Panc1 (cell line): ENCODE measurements at regions not wholly inside any gene's neighbourhood (a gene's known extent, or its start where the extent isn't known, plus 50 kb on each side); places are given as distances from the start of the nearest gene placed in this dataset.

Experiments
- ATAC-seq: fragments of 200-7000 bp; cut with Tn5 transposase; 2 replicates; pipeline ENCODE4 v1.9.1; 2020; ENCODE audit warnings: mild to moderate bottlenecking, moderate library complexity
- BruUV-seq: library from RNA; stranded (reverse); fragments of 400-500 nt; replicated peaks from 2 replicates; lab custom pipeline; 2021; lab: Mats Ljungman, UMichigan
- CTCF ChIA-PET: fragments of 300-600 bp; sonication (Branson Sonifier 250); formaldehyde crosslinking; loops from one replicate; lab custom pipeline; 2022; ENCODE audit warnings: antibody characterized with exemption; lab: Charles Lee
- POLR2A ChIA-PET: fragments of 300-600 bp; sonication (Branson Sonifier 250); formaldehyde crosslinking; loops from one replicate; lab custom pipeline; 2022; ENCODE audit warnings: antibody characterized with exemption; lab: Charles Lee
- DNase-seq: peaks from one replicate; pipeline ENCODE4 v3.0.0-alpha.2; 2010; ENCODE audit warnings: low read depth, low spot score
- H3K27ac ChIP-seq: 2 replicates; pipeline ENCODE4 v1.5.1; 2011; ENCODE audit warnings: mild to moderate bottlenecking, low read length, inconsistent platforms
- H3K27me3 ChIP-seq: fragments of 200-500 bp; sonication (Bioruptor generic); 2 replicates; pipeline ENCODE4 v1.6.0; 2014; ENCODE audit warnings: low read length, inconsistent platforms; ENCODE audit not compliant: control insufficient read depth, insufficient read depth
- H3K36me3 ChIP-seq: fragments of 200-500 bp; sonication (Bioruptor generic); 2 replicates; pipeline ENCODE4 v1.5.1; 2014; ENCODE audit warnings: inconsistent platforms, mild to moderate bottlenecking, low read length, moderate library complexity; ENCODE audit not compliant: control insufficient read depth, insufficient read depth
- H3K4me1 ChIP-seq: 2 replicates; pipeline ENCODE4 v1.5.1; 2011; ENCODE audit warnings: inconsistent platforms, mild to moderate bottlenecking, low read length, moderate library complexity; ENCODE audit not compliant: control insufficient read depth, insufficient read depth
- H3K4me3 ChIP-seq, 2 experiments: 2 replicates each; pipeline ENCODE4 v1.5.1; 2011 to 2012; ENCODE audit warnings: low read depth in 2 of 2, low read length in 2 of 2, mild to moderate bottlenecking in 2 of 2, inconsistent platforms in 1 of 2, moderate library complexity in 1 of 2
- H3K9me3 ChIP-seq: fragments of 200-500 bp; sonication (Bioruptor generic); 2 replicates; pipeline ENCODE4 v1.5.1; 2014; ENCODE audit warnings: low read depth, mild to moderate bottlenecking, inconsistent platforms, low read length, moderate library complexity; ENCODE audit not compliant: control insufficient read depth, insufficient read depth
- POLR2AphosphoS5 ChIP-seq: IDR thresholded peaks from 2 replicates; pipeline ENCODE4 v1.6.1; 2012; ENCODE audit warnings: mild to moderate bottlenecking, low read depth, low read length, moderate library complexity
- SIN3A ChIP-seq: IDR thresholded peaks from 2 replicates; pipeline ENCODE4 v1.6.1; 2012; ENCODE audit warnings: low read depth, mild to moderate bottlenecking, low read length, moderate library complexity, borderline replicate concordance; ENCODE audit not compliant: insufficient read depth
- TCF7L2 ChIP-seq: IDR thresholded peaks from 2 replicates; pipeline ENCODE4 v1.6.1; 2011; ENCODE audit warnings: mild to moderate bottlenecking, low read depth, low read length, inconsistent platforms
- in situ Hi-C: cut with HindIII; loops from 2 replicates; pipeline ENCODE4 v1.10.0; 2016; ENCODE audit warnings: low sequenced_read_pairs, low pct_unique_long_range_greater_than_20kb
- intact Hi-C: fragments of 100-400 bp; cut with micrococcal nuclease; formaldehyde crosslinking; loops from one replicate; pipeline ENCODE4 v1.10.0; 2022; ENCODE audit not compliant: unreplicated experiment
- TF ChIP-seq, protein P1 (sequence below), 2 experiments: IDR thresholded peaks; 2 replicates each; pipeline ENCODE4 v1.6.1; 2011 to 2012; ENCODE audit warnings: low read depth in 2 of 2, control low read depth in 1 of 2, low read length in 1 of 2, mild to moderate bottlenecking in 1 of 2, moderate library complexity in 1 of 2; ENCODE audit not compliant: insufficient read depth in 1 of 2
- TF ChIP-seq, protein P2 (sequence below): fragments of 450-650 bp; IDR thresholded peaks from 2 replicates; pipeline ENCODE4 v1.5.1; 2017; ENCODE audit warnings: mild to moderate bottlenecking

GRCh38 chr5:60355181-60355580 is 344.8 kb downstream of the DEPDC1B start:
- H3K27ac ChIP-seq: no peak overlapping the region
- ChIA-PET POLR2A (no interaction called here), CTCF (no interaction called here)
- ATAC-seq: no peak
- TF ChIP-seq TCF7L2: no peak
- TF ChIP-seq, protein P1, sequence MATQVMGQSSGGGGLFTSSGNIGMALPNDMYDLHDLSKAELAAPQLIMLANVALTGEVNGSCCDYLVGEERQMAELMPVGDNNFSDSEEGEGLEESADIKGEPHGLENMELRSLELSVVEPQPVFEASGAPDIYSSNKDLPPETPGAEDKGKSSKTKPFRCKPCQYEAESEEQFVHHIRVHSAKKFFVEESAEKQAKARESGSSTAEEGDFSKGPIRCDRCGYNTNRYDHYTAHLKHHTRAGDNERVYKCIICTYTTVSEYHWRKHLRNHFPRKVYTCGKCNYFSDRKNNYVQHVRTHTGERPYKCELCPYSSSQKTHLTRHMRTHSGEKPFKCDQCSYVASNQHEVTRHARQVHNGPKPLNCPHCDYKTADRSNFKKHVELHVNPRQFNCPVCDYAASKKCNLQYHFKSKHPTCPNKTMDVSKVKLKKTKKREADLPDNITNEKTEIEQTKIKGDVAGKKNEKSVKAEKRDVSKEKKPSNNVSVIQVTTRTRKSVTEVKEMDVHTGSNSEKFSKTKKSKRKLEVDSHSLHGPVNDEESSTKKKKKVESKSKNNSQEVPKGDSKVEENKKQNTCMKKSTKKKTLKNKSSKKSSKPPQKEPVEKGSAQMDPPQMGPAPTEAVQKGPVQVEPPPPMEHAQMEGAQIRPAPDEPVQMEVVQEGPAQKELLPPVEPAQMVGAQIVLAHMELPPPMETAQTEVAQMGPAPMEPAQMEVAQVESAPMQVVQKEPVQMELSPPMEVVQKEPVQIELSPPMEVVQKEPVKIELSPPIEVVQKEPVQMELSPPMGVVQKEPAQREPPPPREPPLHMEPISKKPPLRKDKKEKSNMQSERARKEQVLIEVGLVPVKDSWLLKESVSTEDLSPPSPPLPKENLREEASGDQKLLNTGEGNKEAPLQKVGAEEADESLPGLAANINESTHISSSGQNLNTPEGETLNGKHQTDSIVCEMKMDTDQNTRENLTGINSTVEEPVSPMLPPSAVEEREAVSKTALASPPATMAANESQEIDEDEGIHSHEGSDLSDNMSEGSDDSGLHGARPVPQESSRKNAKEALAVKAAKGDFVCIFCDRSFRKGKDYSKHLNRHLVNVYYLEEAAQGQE (IDR thresholded peaks at IDR 0.05; ENCODE audit: insufficient read depth in 1 of 2, low read depth in 2 of 2, low read length in 1 of 2): no peak
- TF ChIP-seq, protein P2, sequence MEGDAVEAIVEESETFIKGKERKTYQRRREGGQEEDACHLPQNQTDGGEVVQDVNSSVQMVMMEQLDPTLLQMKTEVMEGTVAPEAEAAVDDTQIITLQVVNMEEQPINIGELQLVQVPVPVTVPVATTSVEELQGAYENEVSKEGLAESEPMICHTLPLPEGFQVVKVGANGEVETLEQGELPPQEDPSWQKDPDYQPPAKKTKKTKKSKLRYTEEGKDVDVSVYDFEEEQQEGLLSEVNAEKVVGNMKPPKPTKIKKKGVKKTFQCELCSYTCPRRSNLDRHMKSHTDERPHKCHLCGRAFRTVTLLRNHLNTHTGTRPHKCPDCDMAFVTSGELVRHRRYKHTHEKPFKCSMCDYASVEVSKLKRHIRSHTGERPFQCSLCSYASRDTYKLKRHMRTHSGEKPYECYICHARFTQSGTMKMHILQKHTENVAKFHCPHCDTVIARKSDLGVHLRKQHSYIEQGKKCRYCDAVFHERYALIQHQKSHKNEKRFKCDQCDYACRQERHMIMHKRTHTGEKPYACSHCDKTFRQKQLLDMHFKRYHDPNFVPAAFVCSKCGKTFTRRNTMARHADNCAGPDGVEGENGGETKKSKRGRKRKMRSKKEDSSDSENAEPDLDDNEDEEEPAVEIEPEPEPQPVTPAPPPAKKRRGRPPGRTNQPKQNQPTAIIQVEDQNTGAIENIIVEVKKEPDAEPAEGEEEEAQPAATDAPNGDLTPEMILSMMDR: no peak
- no peak for TF ChIP-seq POLR2AphosphoS5
- TF ChIP-seq SIN3A: no peak
- no peaks in the 10 kb centered on the region for H3K4me1 ChIP-seq
- H3K27me3 ChIP-seq: no peaks in the 10 kb centered on the region
- BruUV-seq: no TSS peak
- no peak for DNase-seq
- H3K4me3 ChIP-seq: no peak overlapping the region
- in situ Hi-C loops (no loop called here), intact Hi-C loops (no loop called here)
- no peaks in the 10 kb centered on the region for H3K36me3 ChIP-seq
- H3K9me3 ChIP-seq: no peaks in the 10 kb centered on the region

GRCh38 chr5:60354311-60354710 is 345.7 kb downstream of the DEPDC1B start:
- intact Hi-C loops: no loop called here
- Histone ChIP-seq H3K27me3 (no peaks in the 10 kb centered on the region), H3K36me3 (no peaks in the 10 kb centered on the region), H3K27ac (no peak overlapping the region), H3K4me3 (no peak overlapping the region), H3K9me3 (no peaks in the 10 kb centered on the region), H3K4me1 (no peaks in the 10 kb centered on the region)
- no TSS peak for BruUV-seq
- DNase-seq: no peak
- no peak for TF ChIP-seq SIN3A
- ATAC-seq: no peak
- in situ Hi-C loops: no loop called here
- ChIA-PET POLR2A (no interaction called here), CTCF (no interaction called here)

GRCh38 chr5:60352992-60353599 is 346.9 kb downstream of the DEPDC1B start:
- CTCF ChIA-PET: no interaction called here

More at GRCh38 chr5:60352992-60353599, 346.9 kb downstream of the DEPDC1B start:
- H3K4me3 ChIP-seq: no peak overlapping the region
- DNase-seq (no peak), ATAC-seq (no peak)
- no peaks in the 10 kb centered on the region for H3K9me3 ChIP-seq
- H3K27ac ChIP-seq: no peak overlapping the region
- H3K4me1 ChIP-seq: no peaks in the 10 kb centered on the region
- intact Hi-C loops: no loop called here
- no TSS peak for BruUV-seq
- TF ChIP-seq, protein P1 (IDR thresholded peaks at IDR 0.05; ENCODE audit: insufficient read depth in 1 of 2, low read depth in 2 of 2, low read length in 1 of 2): no peak
- TF ChIP-seq, protein P2: no peak
- no peak for TF ChIP-seq POLR2AphosphoS5
- no peak for TF ChIP-seq SIN3A
- TF ChIP-seq TCF7L2: no peak
- in situ Hi-C loops: no loop called here
- no peaks in the 10 kb centered on the region for H3K27me3 ChIP-seq
- POLR2A ChIA-PET: no interaction called here
- no peaks in the 10 kb centered on the region for H3K36me3 ChIP-seq
